ENCODE measurements at regions not wholly inside any gene's neighbourhood (a gene's known extent, or its start where the extent isn't known, plus 50 kb on each side); places are given as distances from the start of the nearest gene placed in this dataset.

- no peak for TF ChIP-seq CTCF (IDR thresholded peaks at IDR 0.05; ENCODE audit: borderline replicate concordance, extremely low read depth, insufficient read depth)
- intact Hi-C loops (cut with DNase I) = no loop called here
- Histone ChIP-seq H3K9me3 (ENCODE audit: control insufficient read depth in 2 of 3, insufficient read depth in 1 of 3, low read length in 3 of 3) (no peaks in the 10 kb centered on the region), H3K4me1 (ENCODE audit: control insufficient read depth in 2 of 3, insufficient read depth in 2 of 3, low read depth in 1 of 3, low read length in 3 of 3) (no peaks in the 10 kb centered on the region), H3K36me3 (ENCODE audit: control insufficient read depth in 2 of 3, insufficient read depth in 3 of 3, low read length in 3 of 3) (no peaks in the 10 kb centered on the region), H3K4me3 (ENCODE audit: low read length in 3 of 3) (no peak overlapping the region), H3K9ac (ENCODE audit: low read length in 3 of 3) (no peak overlapping the region), H3K27me3 (ENCODE audit: control insufficient read depth, insufficient read depth, low read length) (no peaks in the 10 kb centered on the region), H3K27ac (ENCODE audit: low read depth in 2 of 2, low read length in 2 of 2) (no peak overlapping the region)
- FAIRE-seq (no peak), DNase-seq (no peak)
These were observed 504.9 kb upstream of the SEMA6D start for GRCh38 chr15:47212222-47213010.

GRCh38 chr15:47213883-47214282 lies 503.4 kb upstream of the SEMA6D start:
- FAIRE-seq = no peak
- H3K9ac ChIP-seq (ENCODE audit: low read length in 3 of 3) = no peak overlapping the region
- H3K27ac ChIP-seq (ENCODE audit: low read depth in 2 of 2, low read length in 2 of 2) = no peak overlapping the region
- H3K27me3 ChIP-seq (ENCODE audit: control insufficient read depth, insufficient read depth, low read length) = no peaks in the 10 kb centered on the region
- no peak for TF ChIP-seq CTCF (IDR thresholded peaks at IDR 0.05; ENCODE audit: borderline replicate concordance, extremely low read depth, insufficient read depth)
- no peak for DNase-seq
- H3K36me3 ChIP-seq (ENCODE audit: control insufficient read depth in 2 of 3, insufficient read depth in 3 of 3, low read length in 3 of 3) = no peaks in the 10 kb centered on the region
- intact Hi-C loops (cut with DNase I) = no loop called here
- no peaks in the 10 kb centered on the region for H3K4me1 ChIP-seq (ENCODE audit: control insufficient read depth in 2 of 3, insufficient read depth in 2 of 3, low read depth in 1 of 3, low read length in 3 of 3)
- H3K9me3 ChIP-seq (ENCODE audit: control insufficient read depth in 2 of 3, insufficient read depth in 1 of 3, low read length in 3 of 3) = no peaks in the 10 kb centered on the region
- H3K4me3 ChIP-seq (ENCODE audit: low read length in 3 of 3) = no peak overlapping the region

- H3K9me3 ChIP-seq (ENCODE audit: control insufficient read depth in 2 of 3, insufficient read depth in 1 of 3, low read length in 3 of 3) = no peaks in the 10 kb centered on the region
- TF ChIP-seq CTCF (IDR thresholded peaks at IDR 0.05; ENCODE audit: borderline replicate concordance, extremely low read depth, insufficient read depth) = no peak
- no peak overlapping the region for H3K27ac ChIP-seq (ENCODE audit: low read depth in 2 of 2, low read length in 2 of 2)
- intact Hi-C loops (cut with DNase I) = no loop called here
- no peak overlapping the region for H3K4me3 ChIP-seq (ENCODE audit: low read length in 3 of 3)
- FAIRE-seq = no peak
- H3K27me3 ChIP-seq (ENCODE audit: control insufficient read depth, insufficient read depth, low read length) = no peaks in the 10 kb centered on the region
- H3K36me3 ChIP-seq (ENCODE audit: control insufficient read depth in 2 of 3, insufficient read depth in 3 of 3, low read length in 3 of 3) = no peaks in the 10 kb centered on the region
- no peak overlapping the region for H3K9ac ChIP-seq (ENCODE audit: low read length in 3 of 3)
- no peak for DNase-seq
- no peaks in the 10 kb centered on the region for H3K4me1 ChIP-seq (ENCODE audit: control insufficient read depth in 2 of 3, insufficient read depth in 2 of 3, low read depth in 1 of 3, low read length in 3 of 3)
These were observed 499.0 kb upstream of the SEMA6D start for GRCh38 chr15:47218295-47218694.

- no peaks in the 10 kb centered on the region for H3K4me1 ChIP-seq (ENCODE audit: control insufficient read depth in 2 of 3, insufficient read depth in 2 of 3, low read depth in 1 of 3, low read length in 3 of 3)
- no peaks in the 10 kb centered on the region for H3K9me3 ChIP-seq (ENCODE audit: control insufficient read depth in 2 of 3, insufficient read depth in 1 of 3, low read length in 3 of 3)
- H3K36me3 ChIP-seq (ENCODE audit: control insufficient read depth in 2 of 3, insufficient read depth in 3 of 3, low read length in 3 of 3) = no peaks in the 10 kb centered on the region
- H3K27me3 ChIP-seq (ENCODE audit: control insufficient read depth, insufficient read depth, low read length) = no peaks in the 10 kb centered on the region
- no peak overlapping the region for H3K9ac ChIP-seq (ENCODE audit: low read length in 3 of 3)
- H3K27ac ChIP-seq (ENCODE audit: low read depth in 2 of 2, low read length in 2 of 2) = no peak overlapping the region
- FAIRE-seq = no peak
- no peak overlapping the region for H3K4me3 ChIP-seq (ENCODE audit: low read length in 3 of 3)
- DNase-seq = no peak
- intact Hi-C loops (cut with DNase I) = no loop called here
- TF ChIP-seq CTCF (IDR thresholded peaks at IDR 0.05; ENCODE audit: borderline replicate concordance, extremely low read depth, insufficient read depth) = no peak
These were observed 472.9 kb upstream of the SEMA6D start for GRCh38 chr15:47244361-47244760.
